Hepatocyte (in vitro differentiated cells): ENCODE measurements at regions not wholly inside any gene's neighbourhood (a gene's known extent, or its start where the extent isn't known, plus 50 kb on each side); places are given as distances from the start of the nearest gene placed in this dataset.

Experiments used
- CTCF ChIP-seq: fragments of 200-600 bp; sonication (generic); IDR thresholded peaks from 2 replicates; pipeline ENCODE4 v1.5.1; 2016; ENCODE audit warnings: antibody characterized with exemption, mild to moderate bottlenecking; ENCODE audit not compliant: poor library complexity
- EZH2phosphoT487 ChIP-seq: fragments of 200-600 bp; sonication (generic); IDR thresholded peaks from one replicate; pipeline ENCODE4 v1.6.1; 2018; ENCODE audit warnings: antibody characterized with exemption, mild to moderate bottlenecking, low read depth, moderate library complexity; ENCODE audit not compliant: unreplicated experiment, severe bottlenecking

- TF ChIP-seq EZH2phosphoT487 = no peak
- no peak for TF ChIP-seq CTCF
Observed at GRCh38 chr7:37541810-37542443, 93.3 kb upstream of the ELMO1 start.
